H9 (cell line): ENCODE measurements at regions not wholly inside any gene's neighbourhood (a gene's known extent, or its start where the extent isn't known, plus 50 kb on each side); places are given as distances from the start of the nearest gene placed in this dataset.

Source experiments
- DNase-seq: peaks from one replicate; pipeline ENCODE4 v3.0.0-alpha.2; 2017
- H2AFZ ChIP-seq: one replicate; pipeline ENCODE4 v1.6.1; 2013; ENCODE audit warnings: mild to moderate bottlenecking, low read length, control low read depth, moderate library complexity
- H2AK5ac ChIP-seq: 2 replicates; pipeline ENCODE4 v1.6.1; 2013; ENCODE audit warnings: low read length, control low read depth, mixed read lengths; ENCODE audit not compliant: insufficient read length
- H2BK120ac ChIP-seq: one replicate; pipeline ENCODE4 v1.6.1; 2013; ENCODE audit warnings: low read depth, mild to moderate bottlenecking, low read length, control low read depth, inconsistent platforms; ENCODE audit not compliant: poor library complexity, severe bottlenecking
- H2BK12ac ChIP-seq: 2 replicates; pipeline ENCODE4 v1.6.1; 2013; ENCODE audit warnings: low read length, control low read depth, mixed read lengths, low read depth; ENCODE audit not compliant: insufficient read length
- H2BK15ac ChIP-seq: 2 replicates; pipeline ENCODE4 v1.6.1; 2013; ENCODE audit warnings: low read depth, low read length, control low read depth
- H2BK20ac ChIP-seq: one replicate; pipeline ENCODE4 v1.6.1; 2013; ENCODE audit warnings: low read depth, mild to moderate bottlenecking, low read length, control low read depth, inconsistent platforms; ENCODE audit not compliant: poor library complexity, severe bottlenecking
- H2BK5ac ChIP-seq: 2 replicates; pipeline ENCODE4 v1.6.1; 2013; ENCODE audit warnings: low read length, control low read depth, mixed read lengths; ENCODE audit not compliant: insufficient read length
- H3K14ac ChIP-seq: 2 replicates; pipeline ENCODE4 v1.6.1; 2013; ENCODE audit warnings: low read length, control low read depth; ENCODE audit not compliant: insufficient read depth
- H3K18ac ChIP-seq: 2 replicates; pipeline ENCODE4 v1.6.1; 2013; ENCODE audit warnings: low read depth, mild to moderate bottlenecking, mixed read lengths, low read length, control low read depth; ENCODE audit not compliant: insufficient read length
- H3K23ac ChIP-seq: 2 replicates; pipeline ENCODE4 v1.6.1; 2013; ENCODE audit warnings: low read length, control low read depth, mixed read lengths, low read depth; ENCODE audit not compliant: insufficient read length
- H3K23me2 ChIP-seq: 2 replicates; pipeline ENCODE4 v1.6.1; 2013; ENCODE audit warnings: low read depth, mild to moderate bottlenecking, mixed read lengths, low read length, control low read depth; ENCODE audit not compliant: insufficient read length, poor library complexity, severe bottlenecking
- H3K27ac ChIP-seq: 2 replicates; pipeline ENCODE4 v1.5.1; 2013; ENCODE audit warnings: low read length, control low read depth, mixed read lengths, low read depth; ENCODE audit not compliant: insufficient read length
- H3K27me3 ChIP-seq: 2 replicates; pipeline ENCODE4 v1.6.1; 2013; ENCODE audit warnings: low read length, control low read depth, inconsistent platforms; ENCODE audit not compliant: insufficient read depth
- H3K4ac ChIP-seq: 2 replicates; pipeline ENCODE4 v1.6.1; 2013; ENCODE audit warnings: low read depth, mild to moderate bottlenecking, control low read depth, inconsistent platforms, low read length, moderate library complexity
- H3K4me1 ChIP-seq: 2 replicates; pipeline ENCODE4 v1.6.1; 2013; ENCODE audit warnings: low read length, control low read depth, inconsistent platforms; ENCODE audit not compliant: insufficient read depth
- H3K4me2 ChIP-seq: 2 replicates; pipeline ENCODE4 v1.6.1; 2013; ENCODE audit warnings: low read length, control low read depth, mixed read lengths; ENCODE audit not compliant: insufficient read length, insufficient read depth
- H3K56ac ChIP-seq: 2 replicates; pipeline ENCODE4 v1.6.1; 2013; ENCODE audit warnings: low read depth, mild to moderate bottlenecking, mixed read lengths, low read length, control low read depth; ENCODE audit not compliant: insufficient read length
- H3K79me1 ChIP-seq: 2 replicates; pipeline ENCODE4 v1.6.1; 2013; ENCODE audit warnings: low read depth, mild to moderate bottlenecking, moderate library complexity, low read length, control low read depth, inconsistent platforms; ENCODE audit not compliant: insufficient read depth, poor library complexity, severe bottlenecking
- H3K79me2 ChIP-seq: 2 replicates; pipeline ENCODE4 v1.6.1; 2013; ENCODE audit warnings: low read length, control low read depth, inconsistent platforms; ENCODE audit not compliant: insufficient read depth
- H3K9ac ChIP-seq: 2 replicates; pipeline ENCODE4 v1.6.1; 2013; ENCODE audit warnings: low read length, control low read depth, mixed read lengths; ENCODE audit not compliant: insufficient read length; ENCODE audit errors: extremely low read depth
- H3K9me3 ChIP-seq: one replicate; pipeline ENCODE4 v1.6.1; 2013; ENCODE audit warnings: low read depth, low read length, inconsistent platforms; ENCODE audit not compliant: control insufficient read depth
- H3T11ph ChIP-seq: one replicate; pipeline ENCODE4 v1.6.1; 2013; ENCODE audit warnings: mild to moderate bottlenecking, low read length, control low read depth, inconsistent platforms
- H4K20me1 ChIP-seq: one replicate; pipeline ENCODE4 v1.6.1; 2013; ENCODE audit not compliant: control insufficient read depth, insufficient read length, insufficient read depth
- H4K5ac ChIP-seq: 2 replicates; pipeline ENCODE4 v1.6.1; 2013; ENCODE audit warnings: low read depth, mild to moderate bottlenecking, mixed read lengths, low read length, control low read depth; ENCODE audit not compliant: insufficient read length
- H4K8ac ChIP-seq: replicated peaks from 2 replicates; pipeline ENCODE4 v1.6.1; 2013; ENCODE audit warnings: low read length, control low read depth, mixed read lengths, low read depth; ENCODE audit not compliant: insufficient read length
- H4K91ac ChIP-seq: 2 replicates; pipeline ENCODE4 v1.6.1; 2013; ENCODE audit warnings: low read depth, mild to moderate bottlenecking, moderate library complexity, mixed read lengths, low read length, control low read depth; ENCODE audit not compliant: insufficient read length
- H3K27ac Mint-ChIP-seq, 3 experiments: 2 replicates in 2 of 3; 3 replicates in 1 of 3; pipeline ENCODE4 v1.8.0; 2020 to 2021; ENCODE audit warnings: mixed read lengths in 3 of 3, mild to moderate bottlenecking in 1 of 3, moderate library complexity in 1 of 3
- H3K27me3 Mint-ChIP-seq: 2 replicates; pipeline ENCODE4 v1.8.0; 2021; ENCODE audit warnings: low read depth, mild to moderate bottlenecking, moderate library complexity, mixed read lengths
- H3K36me3 Mint-ChIP-seq, 3 experiments: 2 replicates in 2 of 3; 3 replicates in 1 of 3; pipeline ENCODE4 v1.8.0; 2020 to 2021; ENCODE audit warnings: low read depth in 3 of 3, mixed read lengths in 3 of 3; ENCODE audit not compliant: insufficient read depth in 1 of 3
- H3K4me1 Mint-ChIP-seq, 2 experiments: 2 replicates each; pipeline ENCODE4 v1.8.0; 2020; ENCODE audit warnings: mixed read lengths in 2 of 2
- H3K4me3 Mint-ChIP-seq, 2 experiments: 2 replicates in 1 of 2; 3 replicates in 1 of 2; pipeline ENCODE4 v1.8.0; 2020 to 2021; ENCODE audit warnings: mild to moderate bottlenecking in 2 of 2, mixed read lengths in 2 of 2, moderate library complexity in 1 of 2
- H3K9me3 Mint-ChIP-seq, 2 experiments: 2 replicates in 1 of 2; 3 replicates in 1 of 2; pipeline ENCODE4 v1.8.0; 2020; ENCODE audit warnings: mild to moderate bottlenecking in 2 of 2, mixed read lengths in 2 of 2, moderate library complexity in 1 of 2
- WGBS: extraction: QIAGEN DNeasy Blood & Tissue Kit; methylation state at CpG from one replicate; pipeline ENCODE4 v1.1.7; 2013; ENCODE audit warnings: missing lambda C conversion rate, low lambda C conversion rate, mixed read lengths; ENCODE audit not compliant: insufficient read length; ENCODE audit errors: extremely low coverage; 5-methylcytosine and 5-hydroxymethylcytosine counted together
- TF ChIP-seq, protein P1 (sequence below): fragments of 200-600 bp; sonication (generic); conservative IDR thresholded peaks from 3 replicates; pipeline ENCODE4 v1.8.0; 2021; ENCODE audit warnings: antibody characterized with exemption, mild to moderate bottlenecking

DNA sequence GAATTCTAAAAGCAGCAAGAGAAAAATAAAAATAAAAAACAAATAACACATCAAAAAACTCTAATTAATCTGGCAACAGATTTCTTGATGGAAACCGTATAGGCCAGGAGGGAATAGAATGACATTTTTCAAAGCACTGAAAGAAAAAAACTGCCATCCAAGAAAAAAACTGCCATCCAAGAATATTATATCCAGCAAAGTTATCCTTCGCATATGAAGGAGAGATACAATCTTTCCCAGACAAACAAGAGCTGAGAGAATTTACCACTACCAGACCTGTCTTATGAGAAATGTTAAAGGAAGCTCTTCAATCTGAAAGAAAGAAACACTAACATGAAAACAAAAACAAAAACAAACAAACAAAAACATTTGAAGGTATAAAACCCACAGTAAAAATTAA, 214.8 kb downstream of the EMP1 start:
- no peak overlapping the region for H3K18ac ChIP-seq
- no peaks in the 10 kb centered on the region for H3K27me3 ChIP-seq
- Mint-ChIP-seq H3K27me3 (peaks cover 2% of the 10 kb centered on the region), H3K4me3 (no peak overlapping the region), H3K27ac (no peak overlapping the region), H3K4me1 (no peaks in the 10 kb centered on the region), H3K36me3 (peaks cover 0 to 16% (median 0%) of the 10 kb centered on the region in 3 experiments; a peak in 4 of 7 replicates), H3K9me3 (peaks cover 11 to 14% of the 10 kb centered on the region in 2 experiments; a peak in 4 of 5 replicates)
- no peak overlapping the region for H2BK5ac ChIP-seq
- DNase-seq = no peak
- no peak overlapping the region for H2BK15ac ChIP-seq
- H2AK5ac ChIP-seq = no peak overlapping the region
- TF ChIP-seq, protein P1, sequence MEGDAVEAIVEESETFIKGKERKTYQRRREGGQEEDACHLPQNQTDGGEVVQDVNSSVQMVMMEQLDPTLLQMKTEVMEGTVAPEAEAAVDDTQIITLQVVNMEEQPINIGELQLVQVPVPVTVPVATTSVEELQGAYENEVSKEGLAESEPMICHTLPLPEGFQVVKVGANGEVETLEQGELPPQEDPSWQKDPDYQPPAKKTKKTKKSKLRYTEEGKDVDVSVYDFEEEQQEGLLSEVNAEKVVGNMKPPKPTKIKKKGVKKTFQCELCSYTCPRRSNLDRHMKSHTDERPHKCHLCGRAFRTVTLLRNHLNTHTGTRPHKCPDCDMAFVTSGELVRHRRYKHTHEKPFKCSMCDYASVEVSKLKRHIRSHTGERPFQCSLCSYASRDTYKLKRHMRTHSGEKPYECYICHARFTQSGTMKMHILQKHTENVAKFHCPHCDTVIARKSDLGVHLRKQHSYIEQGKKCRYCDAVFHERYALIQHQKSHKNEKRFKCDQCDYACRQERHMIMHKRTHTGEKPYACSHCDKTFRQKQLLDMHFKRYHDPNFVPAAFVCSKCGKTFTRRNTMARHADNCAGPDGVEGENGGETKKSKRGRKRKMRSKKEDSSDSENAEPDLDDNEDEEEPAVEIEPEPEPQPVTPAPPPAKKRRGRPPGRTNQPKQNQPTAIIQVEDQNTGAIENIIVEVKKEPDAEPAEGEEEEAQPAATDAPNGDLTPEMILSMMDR = no peak
- H3K4me2 ChIP-seq = no peak overlapping the region
- H3K4ac ChIP-seq = no peak overlapping the region
- H2BK120ac ChIP-seq = no peak overlapping the region
- H3K23me2 ChIP-seq = no peaks in the 10 kb centered on the region
- H3K14ac ChIP-seq = no peak overlapping the region
- no peaks in the 10 kb centered on the region for H4K20me1 ChIP-seq
- no peak overlapping the region for H2AFZ ChIP-seq
- no peak overlapping the region for H3K23ac ChIP-seq
- H4K5ac ChIP-seq = no peak overlapping the region
- H3K27ac ChIP-seq = no peak overlapping the region
- H2BK12ac ChIP-seq = no peak overlapping the region
- no peak overlapping the region for H2BK20ac ChIP-seq
- no peaks in the 10 kb centered on the region for H3K79me2 ChIP-seq
- no peak overlapping the region for H4K8ac ChIP-seq
- no peaks in the 10 kb centered on the region for H3K9me3 ChIP-seq
- H3K56ac ChIP-seq = no peak overlapping the region
- H3K4me1 ChIP-seq = no peaks in the 10 kb centered on the region
- no peak overlapping the region for H3K9ac ChIP-seq
- no peak overlapping the region for H3T11ph ChIP-seq
- no peak overlapping the region for H4K91ac ChIP-seq
- no peaks in the 10 kb centered on the region for H3K79me1 ChIP-seq
- WGBS = no CpG with 5 or more reads among the region's 2 CpGs
